Neutrophil (primary cell): ENCODE measurements at regions not wholly inside any gene's neighbourhood (a gene's known extent, or its start where the extent isn't known, plus 50 kb on each side); places are given as distances from the start of the nearest gene placed in this dataset.

Source experiments
- H3K27ac ChIP-seq: fragments of 200-600 bp; sonication (generic); 2 replicates; pipeline ENCODE4 v1.5.1; 2016; ENCODE audit warnings: mild to moderate bottlenecking, moderate library complexity
- H3K27me3 ChIP-seq: fragments of 200-600 bp; sonication (generic); 2 replicates; pipeline ENCODE4 v1.6.0; 2016; ENCODE audit warnings: mild to moderate bottlenecking
- H3K36me3 ChIP-seq: fragments of 200-600 bp; sonication (generic); 2 replicates; pipeline ENCODE4 v1.5.1; 2017
- H3K4me1 ChIP-seq, 2 experiments: fragments of 200-600 bp in 1 of 2; sonication (generic) in 1 of 2; 1 replicate in 1 of 2; 2 replicates in 1 of 2; pipeline versions ENCODE4 v1.5.1 to v1.6.1; 2013 to 2016; ENCODE audit warnings: low read depth in 1 of 2, low read length in 1 of 2, mild to moderate bottlenecking in 1 of 2, moderate library complexity in 1 of 2; ENCODE audit not compliant: control insufficient read depth in 1 of 2, insufficient read depth in 1 of 2
- H3K4me3 ChIP-seq, 2 experiments: fragments of 200-600 bp in 1 of 2; sonication (generic) in 1 of 2; 1 replicate in 1 of 2; 2 replicates in 1 of 2; pipeline ENCODE4 v1.5.1; 2013 to 2016; ENCODE audit warnings: low read depth in 1 of 2, low read length in 1 of 2, mild to moderate bottlenecking in 1 of 2, moderate library complexity in 1 of 2
- H3K9me3 ChIP-seq: fragments of 200-600 bp; sonication (generic); 2 replicates; pipeline ENCODE4 v1.5.1; 2016
- CTCF ChIP-seq: fragments of 200-600 bp; sonication (generic); IDR thresholded peaks from 2 replicates; pipeline ENCODE4 v1.5.1; 2016; ENCODE audit warnings: antibody characterized with exemption

- no peak overlapping the region for H3K27ac ChIP-seq
- H3K36me3 ChIP-seq: no peaks in the 10 kb centered on the region
- TF ChIP-seq CTCF: no peak
- H3K9me3 ChIP-seq: no peaks in the 10 kb centered on the region
- H3K4me1 ChIP-seq: peaks cover 0 to 5% of the 10 kb centered on the region in 2 experiments
- no peak overlapping the region for H3K4me3 ChIP-seq
- H3K27me3 ChIP-seq: peaks cover 5% of the 10 kb centered on the region
Measured at GRCh38 chr14:89000007-89000942, 175.8 kb downstream of the TTC8 start.

DNA sequence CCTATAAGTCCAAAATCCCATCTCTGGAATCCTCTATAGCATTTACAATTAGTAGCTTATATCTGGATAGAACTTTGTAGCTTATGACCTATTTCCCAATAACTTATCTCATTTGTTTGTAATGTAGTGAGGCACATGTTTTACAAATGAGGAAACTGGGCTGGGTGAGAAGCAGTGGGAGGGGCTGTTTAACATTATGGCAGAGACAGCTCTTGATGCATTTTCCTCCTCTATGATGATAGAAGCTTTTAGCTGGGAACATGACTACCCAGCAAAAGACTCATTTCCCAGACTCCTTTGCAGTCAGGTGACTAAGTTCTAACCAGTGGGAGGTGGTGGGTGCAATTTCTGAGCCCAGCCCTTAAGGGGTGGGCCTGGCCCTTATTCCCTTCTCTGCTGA lies 179.7 kb downstream of the TTC8 start:
- H3K9me3 ChIP-seq: no peaks in the 10 kb centered on the region
- H3K27ac ChIP-seq: no peak overlapping the region
- no peak for TF ChIP-seq CTCF
- no peaks in the 10 kb centered on the region for H3K36me3 ChIP-seq
- peaks cover 0 to 5% of the 10 kb centered on the region in 2 experiments for H3K4me1 ChIP-seq
- no peak overlapping the region for H3K4me3 ChIP-seq
- peaks cover 2% of the 10 kb centered on the region for H3K27me3 ChIP-seq

- Histone ChIP-seq H3K36me3 (no peaks in the 10 kb centered on the region), H3K9me3 (no peaks in the 10 kb centered on the region), H3K4me1 (no peaks in the 10 kb centered on the region), H3K27me3 (no peaks in the 10 kb centered on the region), H3K4me3 (no peak overlapping the region), H3K27ac (no peak overlapping the region)
- no peak for TF ChIP-seq CTCF
Measured at GRCh38 chr14:89007906-89008305, 183.5 kb downstream of the TTC8 start.

DNA sequence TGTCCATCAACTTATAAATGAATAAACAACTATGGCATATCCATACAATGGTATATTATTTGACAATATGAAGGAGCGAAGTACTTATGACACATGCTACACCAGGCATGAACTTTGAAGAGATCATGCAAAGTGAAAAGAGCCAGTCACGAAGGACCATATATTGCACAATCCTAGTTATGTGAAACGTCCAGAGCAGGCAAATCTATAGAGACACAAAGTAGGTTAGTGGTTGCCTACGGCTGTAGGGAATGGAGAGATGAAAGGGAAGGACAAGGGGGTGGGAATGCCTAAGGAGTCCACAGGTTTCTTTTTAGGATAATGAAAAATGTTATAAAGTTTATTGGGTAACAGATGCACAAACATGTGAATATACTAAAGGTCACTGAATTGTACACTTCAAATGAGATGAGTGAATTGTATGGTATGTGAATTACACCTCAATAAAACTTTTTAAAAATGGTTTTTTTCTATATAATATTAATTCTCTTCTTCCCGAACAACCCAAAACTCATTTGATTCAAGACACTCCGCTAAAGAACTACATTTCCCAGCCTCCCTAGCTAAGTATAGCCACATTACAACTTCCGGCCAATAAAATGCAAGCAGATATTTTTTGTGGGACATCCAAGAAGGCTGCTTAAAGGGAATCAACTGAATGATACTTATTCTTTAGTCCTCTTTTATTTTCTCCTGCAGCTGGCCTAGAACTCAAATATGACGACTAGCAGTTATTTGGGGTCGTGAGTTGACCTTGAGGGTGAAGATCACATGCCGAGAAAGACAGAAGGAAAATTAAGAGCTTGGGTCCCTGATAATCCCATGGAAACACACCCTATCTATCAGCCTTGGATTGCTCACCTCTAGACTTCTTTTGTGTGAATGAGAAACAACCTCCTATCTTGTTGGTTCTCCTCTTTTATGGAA lies 187.2 kb downstream of the TTC8 start:
- Histone ChIP-seq H3K4me1 (peaks cover 0 to 4% of the 10 kb centered on the region in 2 experiments), H3K9me3 (no peaks in the 10 kb centered on the region), H3K27ac (no peak overlapping the region), H3K27me3 (no peaks in the 10 kb centered on the region), H3K36me3 (no peaks in the 10 kb centered on the region), H3K4me3 (no peak overlapping the region)
- no peak for TF ChIP-seq CTCF

DNA sequence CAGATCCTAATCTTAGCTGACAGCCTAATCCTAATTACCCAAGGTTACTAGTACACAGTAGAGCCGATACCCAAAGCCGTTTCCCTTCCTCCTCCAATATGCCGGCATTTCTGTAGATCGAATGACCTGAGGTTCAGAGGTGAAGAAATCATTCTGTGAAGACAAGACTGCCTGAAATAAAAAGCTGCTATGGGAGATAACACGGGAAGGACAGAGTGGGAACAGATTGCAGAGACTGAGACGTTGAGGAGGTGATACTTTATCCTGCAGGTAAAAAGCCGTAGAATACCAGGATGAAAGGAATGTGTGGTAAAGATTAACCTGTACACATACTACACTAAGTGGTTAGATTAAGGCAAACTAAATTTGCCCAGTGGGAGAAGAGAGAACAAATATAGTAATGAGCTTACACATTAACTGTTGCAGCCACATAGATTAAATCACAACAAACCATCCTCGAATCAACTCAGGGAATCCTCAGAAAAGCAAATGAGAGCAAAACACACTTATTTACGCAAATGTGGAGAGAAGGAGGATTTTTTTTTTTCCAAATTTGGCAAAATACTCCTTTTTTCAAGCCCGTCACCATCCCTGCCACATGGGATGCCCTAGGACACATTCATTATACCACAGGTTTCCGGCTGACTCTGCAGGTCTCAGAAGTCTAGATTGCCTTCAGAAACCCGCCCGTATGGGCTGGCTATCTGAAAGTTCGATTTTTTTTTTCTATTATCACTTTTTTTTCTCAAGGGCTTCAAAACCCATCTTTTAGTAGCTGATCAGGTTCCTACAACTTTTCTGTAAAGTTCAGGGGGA lies 188.0 kb downstream of the TTC8 start:
- no peaks in the 10 kb centered on the region for H3K9me3 ChIP-seq
- H3K36me3 ChIP-seq: no peaks in the 10 kb centered on the region
- H3K27me3 ChIP-seq: no peaks in the 10 kb centered on the region
- no peak overlapping the region for H3K27ac ChIP-seq
- H3K4me3 ChIP-seq: no peak overlapping the region
- peaks cover 0 to 4% of the 10 kb centered on the region in 2 experiments for H3K4me1 ChIP-seq
- TF ChIP-seq CTCF: no peak
